ENCODE measurements at regions not wholly inside any gene's neighbourhood (a gene's known extent, or its start where the extent isn't known, plus 50 kb on each side); places are given as distances from the start of the nearest gene placed in this dataset.

GRCh38 chr1:30258471-30258870 lies 464.9 kb downstream of the MATN1 start:
- no peak for TF ChIP-seq GATA2 (IDR thresholded peaks at IDR 0.05; ENCODE audit: low read depth, low read length)
- TF ChIP-seq GATA3 (IDR thresholded peaks at IDR 0.05; ENCODE audit: low read depth, low read length) = no peak

All from SH-SY5Y (cell line).